Activated naive CD8-positive, alpha-beta T cell treated with anti-CD3 and anti-CD28 coated beads for 36 hours (primary cell): ENCODE measurements at regions not wholly inside any gene's neighbourhood (a gene's known extent, or its start where the extent isn't known, plus 50 kb on each side); places are given as distances from the start of the nearest gene placed in this dataset.
"Not testable (repeated sequence)": the region's sequence is repeated elsewhere in the genome, so short reads cannot be mapped to it uniquely, and the experiment has no call there.

Source experiments
- DNase-seq: peaks from one replicate; pipeline ENCODE4 v3.0.0; 2021
- H3K27ac Mint-ChIP-seq: one replicate; pipeline ENCODE4 v1.8.0; 2022; ENCODE audit warnings: mild to moderate bottlenecking, moderate library complexity, mixed read lengths
- H3K27me3 Mint-ChIP-seq: one replicate; pipeline ENCODE4 v1.8.0; 2022; ENCODE audit warnings: mild to moderate bottlenecking, mixed read lengths
- H3K36me3 Mint-ChIP-seq: one replicate; pipeline ENCODE4 v1.8.0; 2021; ENCODE audit warnings: mild to moderate bottlenecking, mixed read lengths
- H3K4me1 Mint-ChIP-seq: one replicate; pipeline ENCODE4 v1.8.0; 2021; ENCODE audit warnings: mixed read lengths
- H3K4me3 Mint-ChIP-seq: one replicate; pipeline ENCODE4 v1.8.0; 2022; ENCODE audit warnings: mild to moderate bottlenecking, moderate library complexity, mixed read lengths
- H3K9me3 Mint-ChIP-seq: one replicate; pipeline ENCODE4 v1.8.0; 2022; ENCODE audit warnings: mixed read lengths

GRCh38 chr6:57998858-57999619 lies 681.6 kb downstream of the PRIM2 start:
- not testable (repeated sequence) for H3K27me3 Mint-ChIP-seq, H3K9me3 Mint-ChIP-seq, DNase-seq, H3K4me3 Mint-ChIP-seq, H3K27ac Mint-ChIP-seq, H3K36me3 Mint-ChIP-seq, H3K4me1 Mint-ChIP-seq

GRCh38 chr6:58000233-58000632 lies 682.8 kb downstream of the PRIM2 start:
- H3K4me3 Mint-ChIP-seq, H3K27me3 Mint-ChIP-seq, DNase-seq, H3K9me3 Mint-ChIP-seq, H3K4me1 Mint-ChIP-seq, H3K27ac Mint-ChIP-seq, H3K36me3 Mint-ChIP-seq: not testable (repeated sequence)

DNA sequence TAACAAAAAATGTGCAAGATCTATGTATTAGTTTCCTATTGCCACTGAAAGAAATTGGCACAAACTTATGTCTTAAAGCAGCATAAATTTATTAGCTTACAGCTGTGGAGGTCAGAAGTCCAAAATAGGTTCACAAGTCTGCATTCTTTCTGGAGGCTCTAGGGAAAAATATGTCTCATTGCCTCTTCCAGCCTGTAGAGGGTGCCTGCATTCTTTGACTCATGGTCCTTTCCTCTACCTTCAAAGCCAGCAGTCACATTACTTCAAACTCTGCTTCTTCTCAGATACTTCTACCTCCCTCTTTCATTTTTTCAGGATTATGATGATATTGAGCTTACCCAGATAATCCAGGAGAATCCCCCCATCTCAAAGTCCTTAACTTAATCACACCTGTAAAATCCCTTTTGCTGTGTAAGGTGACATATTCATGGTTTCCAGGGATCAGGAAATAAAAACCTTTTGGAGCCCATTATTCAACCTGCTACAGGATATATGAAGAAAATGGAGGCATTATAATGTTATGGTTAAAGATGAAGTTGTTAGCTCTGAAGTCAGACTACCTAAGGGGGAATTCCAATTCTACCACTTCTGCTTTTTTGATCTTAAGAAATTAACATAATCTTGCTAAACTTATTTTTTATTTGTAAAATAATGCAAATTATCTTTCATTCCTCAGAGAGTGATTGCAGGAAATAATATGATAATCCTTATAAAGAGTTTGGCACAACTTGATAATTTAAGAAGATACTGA lies 686.2 kb downstream of the PRIM2 start:
- not testable (repeated sequence) for H3K4me1 Mint-ChIP-seq, H3K27ac Mint-ChIP-seq, H3K4me3 Mint-ChIP-seq

GRCh38 chr6:58007334-58008000 lies 690.0 kb downstream of the PRIM2 start:
- not testable (repeated sequence) for H3K4me1 Mint-ChIP-seq, H3K27me3 Mint-ChIP-seq, H3K4me3 Mint-ChIP-seq, H3K9me3 Mint-ChIP-seq, DNase-seq, H3K36me3 Mint-ChIP-seq, H3K27ac Mint-ChIP-seq

More for the DNA sequence above, 686.2 kb downstream of the PRIM2 start:
- not testable (repeated sequence) for H3K27me3 Mint-ChIP-seq, DNase-seq, H3K9me3 Mint-ChIP-seq, H3K36me3 Mint-ChIP-seq

GRCh38 chr6:58008001-58008335 lies 690.5 kb downstream of the PRIM2 start:
- DNase-seq, H3K9me3 Mint-ChIP-seq, H3K36me3 Mint-ChIP-seq: not testable (repeated sequence)

GRCh38 chr6:58011954-58012600 lies 694.6 kb downstream of the PRIM2 start:
- H3K36me3 Mint-ChIP-seq, H3K27ac Mint-ChIP-seq, H3K4me1 Mint-ChIP-seq, H3K4me3 Mint-ChIP-seq, DNase-seq, H3K9me3 Mint-ChIP-seq, H3K27me3 Mint-ChIP-seq: not testable (repeated sequence)

More at GRCh38 chr6:58008001-58008335, 690.5 kb downstream of the PRIM2 start:
- H3K4me3 Mint-ChIP-seq, H3K27ac Mint-ChIP-seq, H3K4me1 Mint-ChIP-seq, H3K27me3 Mint-ChIP-seq: not testable (repeated sequence)

GRCh38 chr6:58016614-58017013 lies 699.2 kb downstream of the PRIM2 start:
- not testable (repeated sequence) for H3K36me3 Mint-ChIP-seq, H3K27me3 Mint-ChIP-seq, DNase-seq, H3K27ac Mint-ChIP-seq, H3K9me3 Mint-ChIP-seq, H3K4me3 Mint-ChIP-seq, H3K4me1 Mint-ChIP-seq

DNA sequence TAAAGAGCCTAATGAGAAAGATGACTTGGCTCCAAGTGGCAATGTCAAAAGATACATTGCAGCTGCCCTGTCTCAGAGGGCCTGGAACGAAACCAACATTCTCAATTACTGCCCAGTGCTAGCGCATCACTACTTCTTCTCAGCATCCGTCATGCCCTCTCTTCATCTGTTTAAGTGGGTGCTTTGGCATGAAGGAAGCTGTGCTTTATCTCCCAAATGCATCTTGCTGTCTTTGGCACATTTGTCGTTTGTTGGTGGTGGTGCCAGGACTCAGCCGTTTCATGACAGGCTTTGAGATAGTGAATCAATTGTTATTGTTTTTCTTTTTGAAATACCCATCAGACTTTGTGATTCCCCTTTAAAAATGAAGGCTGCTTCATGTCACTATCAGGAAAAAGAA lies 710.8 kb downstream of the PRIM2 start:
- not testable (repeated sequence) for H3K4me1 Mint-ChIP-seq, H3K27ac Mint-ChIP-seq, H3K9me3 Mint-ChIP-seq, DNase-seq, H3K4me3 Mint-ChIP-seq, H3K27me3 Mint-ChIP-seq, H3K36me3 Mint-ChIP-seq

DNA sequence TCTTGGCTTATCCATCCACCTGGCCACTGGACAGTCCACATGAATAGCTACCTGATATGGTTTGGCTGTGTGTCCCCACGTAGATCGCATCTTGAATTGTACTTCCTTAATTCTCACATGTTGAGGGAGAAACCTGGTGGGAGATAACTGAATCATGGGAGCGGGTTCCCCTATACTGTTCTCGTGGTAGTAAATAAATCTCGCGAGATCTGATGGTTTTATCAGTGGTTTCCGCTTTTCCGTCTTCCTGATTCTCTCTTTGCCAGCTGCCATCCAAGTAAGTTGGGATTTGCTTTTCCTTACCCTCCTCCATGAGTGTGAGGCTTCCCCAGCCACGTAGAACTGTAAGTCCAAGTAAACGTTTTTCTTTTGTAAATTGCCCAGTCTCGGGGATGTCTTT lies 720.8 kb downstream of the PRIM2 start:
- not testable (repeated sequence) for H3K4me3 Mint-ChIP-seq, H3K9me3 Mint-ChIP-seq, H3K27ac Mint-ChIP-seq, H3K27me3 Mint-ChIP-seq, DNase-seq, H3K4me1 Mint-ChIP-seq, H3K36me3 Mint-ChIP-seq

DNA sequence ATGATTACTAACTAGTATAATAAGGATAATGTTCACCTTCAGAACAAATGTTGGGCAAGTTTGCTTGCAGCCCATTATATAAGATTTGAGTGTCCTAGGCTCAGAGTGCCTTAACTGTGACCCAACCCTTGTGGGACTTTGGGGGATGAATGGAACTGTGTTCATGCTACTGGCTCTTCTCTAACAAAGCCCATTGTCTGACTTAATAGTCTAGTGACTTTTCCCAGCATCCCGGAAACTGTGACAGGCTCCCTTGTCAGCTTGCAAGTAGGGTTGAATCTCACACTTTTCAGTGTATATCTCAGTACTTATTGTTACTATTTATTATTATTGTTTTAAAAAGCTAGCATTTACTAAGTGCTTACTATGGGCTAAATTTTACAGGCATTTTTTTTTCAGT lies 729.2 kb downstream of the PRIM2 start:
- H3K27me3 Mint-ChIP-seq, H3K4me3 Mint-ChIP-seq, H3K36me3 Mint-ChIP-seq, H3K27ac Mint-ChIP-seq, H3K4me1 Mint-ChIP-seq, DNase-seq, H3K9me3 Mint-ChIP-seq: not testable (repeated sequence)

GRCh38 chr6:58047389-58047788 lies 730.0 kb downstream of the PRIM2 start:
- H3K36me3 Mint-ChIP-seq, DNase-seq, H3K27me3 Mint-ChIP-seq, H3K9me3 Mint-ChIP-seq, H3K4me3 Mint-ChIP-seq, H3K4me1 Mint-ChIP-seq, H3K27ac Mint-ChIP-seq: not testable (repeated sequence)

- not testable (repeated sequence) for H3K4me1 Mint-ChIP-seq, H3K27me3 Mint-ChIP-seq, H3K9me3 Mint-ChIP-seq, H3K27ac Mint-ChIP-seq, DNase-seq, H3K4me3 Mint-ChIP-seq, H3K36me3 Mint-ChIP-seq
These were observed 730.4 kb downstream of the PRIM2 start for GRCh38 chr6:58047865-58048264.

GRCh38 chr6:58055465-58056176 lies 738.2 kb downstream of the PRIM2 start:
- DNase-seq, H3K27me3 Mint-ChIP-seq, H3K9me3 Mint-ChIP-seq, H3K36me3 Mint-ChIP-seq, H3K4me1 Mint-ChIP-seq, H3K27ac Mint-ChIP-seq, H3K4me3 Mint-ChIP-seq: not testable (repeated sequence)

- DNase-seq, H3K27ac Mint-ChIP-seq, H3K4me1 Mint-ChIP-seq, H3K4me3 Mint-ChIP-seq, H3K27me3 Mint-ChIP-seq, H3K36me3 Mint-ChIP-seq, H3K9me3 Mint-ChIP-seq: not testable (repeated sequence)
These were observed 742.3 kb downstream of the PRIM2 start for GRCh38 chr6:58059701-58060100.

DNA sequence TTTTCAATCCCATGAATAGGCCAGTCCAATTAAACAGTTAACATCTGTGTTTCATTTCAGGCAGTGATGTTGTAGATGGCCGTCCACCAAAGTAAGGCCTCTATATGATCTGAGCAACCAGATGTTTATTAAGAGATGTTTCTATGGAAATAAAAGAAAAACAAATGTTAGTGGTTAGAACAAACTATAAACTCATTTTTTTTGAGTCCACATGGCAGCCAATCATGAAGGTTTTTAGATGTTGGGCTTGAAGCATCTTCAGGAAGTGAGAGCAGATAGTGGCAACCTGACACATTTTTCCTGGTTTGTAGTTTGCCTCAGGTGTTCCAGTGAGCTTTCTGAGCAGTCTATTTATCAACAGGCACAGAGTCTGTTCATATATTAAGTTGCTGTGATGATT lies 746.1 kb downstream of the PRIM2 start:
- H3K36me3 Mint-ChIP-seq = not testable (repeated sequence)

More for the DNA sequence above, 746.1 kb downstream of the PRIM2 start:
- H3K9me3 Mint-ChIP-seq, H3K4me3 Mint-ChIP-seq, H3K27me3 Mint-ChIP-seq, H3K27ac Mint-ChIP-seq, DNase-seq, H3K4me1 Mint-ChIP-seq: not testable (repeated sequence)
